Spleen (tissue), 11 donors: ENCODE measurements at regions not wholly inside any gene's neighbourhood (a gene's known extent, or its start where the extent isn't known, plus 50 kb on each side); places are given as distances from the start of the nearest gene placed in this dataset.

Experiments used
- DNase-seq: peaks from one replicate; pipeline ENCODE4 v3.0.0-alpha.2; 2020
- H3K27ac ChIP-seq, 8 donors: fragments of 200-600 bp; sonication (generic) in 7 of 8; 1 replicate in 4 of 8; 2 replicates in 4 of 8; pipeline versions ENCODE4 v1.5.0 to v1.8.0; 2016 to 2021; ENCODE audit warnings: inconsistent platforms in 4 of 8, mild to moderate bottlenecking in 4 of 8, moderate library complexity in 1 of 8
- H3K27me3 ChIP-seq, 7 donors: fragments of 200-600 bp; sonication (generic) in 6 of 7; replicated peaks in 1 of 7; 1 replicate in 4 of 7; 2 replicates in 3 of 7; pipeline versions ENCODE4 v1.5.0 to v1.8.0; 2016 to 2021; ENCODE audit warnings: inconsistent platforms in 3 of 7, mild to moderate bottlenecking in 1 of 7
- H3K36me3 ChIP-seq, 6 donors: fragments of 200-600 bp; sonication (generic) in 5 of 6; 1 replicate in 4 of 6; 2 replicates in 2 of 6; pipeline versions ENCODE4 v1.5.0 to v1.8.0; 2016 to 2021; ENCODE audit warnings: inconsistent platforms in 2 of 6
- H3K4me1 ChIP-seq, 6 donors: fragments of 200-600 bp; sonication (generic) in 5 of 6; 1 replicate in 3 of 6; 2 replicates in 3 of 6; pipeline versions ENCODE4 v1.5.0 to v1.8.0; 2016 to 2021; ENCODE audit warnings: inconsistent platforms in 3 of 6
- H3K4me3 ChIP-seq, 8 donors: fragments of 200-600 bp; sonication (generic) in 7 of 8; 1 replicate in 4 of 8; 2 replicates in 4 of 8; pipeline versions ENCODE4 v1.5.0 to v1.8.0; 2016 to 2021; ENCODE audit warnings: inconsistent platforms in 4 of 8, mild to moderate bottlenecking in 4 of 8, moderate library complexity in 2 of 8
- H3K9me3 ChIP-seq, 8 donors: fragments of 200-600 bp; sonication (generic) in 7 of 8; 1 replicate in 4 of 8; 2 replicates in 4 of 8; pipeline versions ENCODE4 v1.5.0 to v1.8.0; 2016 to 2021; ENCODE audit warnings: inconsistent platforms in 4 of 8
- CTCF ChIP-seq, 11 experiments: fragments of 200-600 bp in 7 of 11; fragments of 450-650 bp in 4 of 11; sonication (generic) in 4 of 11; IDR thresholded peaks in 8 of 11; conservative IDR thresholded peaks in 3 of 11; 1 replicate in 7 of 11; 2 replicates in 4 of 11; pipeline versions ENCODE4 v1.4.0 to v1.8.0; 2016 to 2021; ENCODE audit warnings: antibody characterized with exemption in 11 of 11, inconsistent platforms in 4 of 11, mild to moderate bottlenecking in 1 of 11
- POLR2A ChIP-seq, 3 donors: fragments of 450-650 bp; IDR thresholded peaks; one replicate each; pipeline ENCODE4 v1.5.1; 2017; ENCODE audit warnings: antibody characterized with exemption in 3 of 3, mild to moderate bottlenecking in 1 of 3
- POLR2AphosphoS5 ChIP-seq, 3 donors: sonication (generic); formaldehyde crosslinking; IDR thresholded peaks; one replicate each; pipeline ENCODE4 v1.5.1; 2017; ENCODE audit warnings: antibody characterized with exemption in 3 of 3
- WGBS, 5 donors: extraction: QIAGEN DNeasy Blood & Tissue Kit in 3 of 5; methylation state at CpG; one replicate each; pipeline versions ENCODE4 v1.1.5 to v1.1.7; 2013 to 2018; 5-methylcytosine and 5-hydroxymethylcytosine counted together
- intact Hi-C: fragments of 100-400 bp; cut with DNase I; formaldehyde crosslinking; loops from one replicate; pipeline ENCODE4 v1.15.0; 2023; ENCODE audit warnings: low total_unique reads
- donor health status: healthy with polysubstance abuse.
- donor health status: DM: no; HTN: no; CAD: no; lungs with moderate emphysema.
- donor health status: DM: no; HTN: no; CAD: no.
- donor health status: Bipolar disorder and iron deficiency.
- donor health status: healthy.
- donor health status: DM: no; HTN: no; CAD: no.
- donor health status: DM: yes; HTN: yes; CAD: no.

- Histone ChIP-seq H3K27ac (no peak overlapping the region), H3K27me3 (no peaks in the 10 kb centered on the region), H3K36me3 (no peaks in the 10 kb centered on the region), H3K4me1 (no peaks in the 10 kb centered on the region), H3K4me3 (no peak overlapping the region), H3K9me3 (peaks cover 0 to 15% (median 7%) of the 10 kb centered on the region in 8 donors)
- intact Hi-C loops: no loop called here
- WGBS, 5 donors: 86 to 96% (median 90%) methylated on average over 3 of the region's 3 CpGs
- TF ChIP-seq CTCF (IDR thresholded peaks at IDR 0.05 in 8 of 11, conservative IDR thresholded peaks at IDR 0.05 in 3 of 11) (no peak), POLR2A (IDR thresholded peaks at IDR 0.05) (no peak), POLR2AphosphoS5 (IDR thresholded peaks at IDR 0.05) (no peak)
- DNase-seq: no peak
These were observed 150.6 kb upstream of the EDIL3 start for GRCh38 chr5:84535281-84535680.

GRCh38 chr5:84524491-84524890 is 139.8 kb upstream of the EDIL3 start:
- no peak overlapping the region for H3K4me3 ChIP-seq
- no peaks in the 10 kb centered on the region for H3K9me3 ChIP-seq
- H3K27me3 ChIP-seq: no peaks in the 10 kb centered on the region
- no peak for DNase-seq
- H3K36me3 ChIP-seq: no peaks in the 10 kb centered on the region
- H3K27ac ChIP-seq: no peak overlapping the region
- intact Hi-C loops: no loop called here
- no peaks in the 10 kb centered on the region for H3K4me1 ChIP-seq
- TF ChIP-seq POLR2AphosphoS5 (IDR thresholded peaks at IDR 0.05): no peak
- TF ChIP-seq POLR2A (IDR thresholded peaks at IDR 0.05): no peak
- no peak for TF ChIP-seq CTCF (IDR thresholded peaks at IDR 0.05 in 8 of 11, conservative IDR thresholded peaks at IDR 0.05 in 3 of 11)

GRCh38 chr5:84518862-84519261 is 134.2 kb upstream of the EDIL3 start:
- Histone ChIP-seq H3K9me3 (no peaks in the 10 kb centered on the region), H3K27ac (no peak overlapping the region), H3K4me1 (no peaks in the 10 kb centered on the region), H3K36me3 (no peaks in the 10 kb centered on the region), H3K27me3 (no peaks in the 10 kb centered on the region), H3K4me3 (no peak overlapping the region)
- 65 to 94% (median 78%) methylated on average over 2 to 3 of the region's 3 CpGs for WGBS, 5 donors
- no peak for TF ChIP-seq POLR2A (IDR thresholded peaks at IDR 0.05)
- TF ChIP-seq POLR2AphosphoS5 (IDR thresholded peaks at IDR 0.05): no peak
- no peak for TF ChIP-seq CTCF (IDR thresholded peaks at IDR 0.05 in 8 of 11, conservative IDR thresholded peaks at IDR 0.05 in 3 of 11)
- DNase-seq: no peak
- intact Hi-C loops: no loop called here

GRCh38 chr5:84518370-84518769 is 133.7 kb upstream of the EDIL3 start:
- Histone ChIP-seq H3K9me3 (no peaks in the 10 kb centered on the region), H3K36me3 (no peaks in the 10 kb centered on the region), H3K27ac (no peak overlapping the region), H3K27me3 (no peaks in the 10 kb centered on the region), H3K4me3 (no peak overlapping the region), H3K4me1 (no peaks in the 10 kb centered on the region)
- intact Hi-C loops: no loop called here
- WGBS, 5 donors: 88 to 94% (median 89%) methylated on average over 4 of the region's 4 CpGs
- TF ChIP-seq POLR2AphosphoS5 (IDR thresholded peaks at IDR 0.05): no peak
- TF ChIP-seq POLR2A (IDR thresholded peaks at IDR 0.05): no peak
- TF ChIP-seq CTCF (IDR thresholded peaks at IDR 0.05 in 8 of 11, conservative IDR thresholded peaks at IDR 0.05 in 3 of 11): no peak
- peak; percentile 59 for DNase-seq
